WI38 (cell line): ENCODE measurements at regions not wholly inside any gene's neighbourhood (a gene's known extent, or its start where the extent isn't known, plus 50 kb on each side); places are given as distances from the start of the nearest gene placed in this dataset.

Experiments
- H3K4me3 ChIP-seq: 2 replicates; pipeline ENCODE4 v1.5.1; 2011; ENCODE audit warnings: low read depth, mild to moderate bottlenecking, control low read depth, low read length
- CTCF ChIP-seq: IDR thresholded peaks from 2 replicates; pipeline ENCODE4 v1.5.1; 2012; ENCODE audit warnings: low read depth, mild to moderate bottlenecking, control low read depth, low read length

GRCh38 chr5:1698589-1699316 lies 100.9 kb downstream of the MRPL36 start:
- no peak overlapping the region for H3K4me3 ChIP-seq
- TF ChIP-seq CTCF: no peak

- no peak for TF ChIP-seq CTCF
- no peak overlapping the region for H3K4me3 ChIP-seq
These were observed 107.3 kb downstream of the MRPL36 start for GRCh38 chr5:1692381-1692780.

- no peak for TF ChIP-seq CTCF
- no peak overlapping the region for H3K4me3 ChIP-seq
These were observed 112.2 kb downstream of the MRPL36 start for GRCh38 chr5:1687301-1687970.

GRCh38 chr5:1686016-1686802 lies 113.4 kb downstream of the MRPL36 start:
- no peak overlapping the region for H3K4me3 ChIP-seq
- TF ChIP-seq CTCF: no peak

GRCh38 chr5:1685066-1685465 lies 114.6 kb downstream of the MRPL36 start:
- no peak for TF ChIP-seq CTCF
- H3K4me3 ChIP-seq: no peak overlapping the region

GRCh38 chr5:1681955-1682354 lies 117.7 kb downstream of the MRPL36 start:
- no peak for TF ChIP-seq CTCF
- H3K4me3 ChIP-seq: no peak overlapping the region
